ENCODE measurements at regions not wholly inside any gene's neighbourhood (a gene's known extent, or its start where the extent isn't known, plus 50 kb on each side); places are given as distances from the start of the nearest gene placed in this dataset.

DNA sequence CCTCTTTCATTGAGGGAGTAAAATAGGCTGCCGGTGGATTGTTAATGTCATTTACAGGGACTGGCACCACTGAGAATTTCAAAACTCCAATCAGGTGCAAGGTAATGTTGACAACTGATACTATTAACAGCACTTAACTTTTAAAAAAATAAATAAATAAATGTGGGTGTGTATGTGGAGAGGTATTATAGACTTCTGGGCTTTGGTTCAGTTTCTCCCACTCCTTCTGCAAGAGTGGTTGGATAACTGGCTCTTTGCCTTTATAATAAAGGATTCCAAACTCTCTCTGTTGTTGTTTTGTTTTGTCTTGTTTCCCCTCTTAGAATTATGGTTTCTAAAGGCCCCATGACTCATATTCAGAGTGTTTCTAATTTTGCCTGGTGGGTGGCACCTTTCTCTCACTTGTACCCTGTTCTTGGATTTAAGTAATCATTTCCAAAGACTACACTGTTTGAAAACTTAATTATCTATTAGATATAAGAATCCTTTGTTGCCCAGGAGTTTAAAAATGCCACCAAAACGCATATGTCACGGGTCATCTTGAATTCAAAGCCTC, 151.6 kb upstream of the ARID2 start:
- Histone ChIP-seq H3K27me3 (no peaks in the 10 kb centered on the region), H3K4me1 (peaks cover 4 to 6% of the 10 kb centered on the region in 2 donors), H3K9me3 (no peaks in the 10 kb centered on the region), H3K27ac (no peak overlapping the region), H3K4me3 (no peak overlapping the region), H3K36me3 (no peaks in the 10 kb centered on the region)
- intact Hi-C loops (cut with DNase I), result no loop called here
- TF ChIP-seq, protein P1, sequence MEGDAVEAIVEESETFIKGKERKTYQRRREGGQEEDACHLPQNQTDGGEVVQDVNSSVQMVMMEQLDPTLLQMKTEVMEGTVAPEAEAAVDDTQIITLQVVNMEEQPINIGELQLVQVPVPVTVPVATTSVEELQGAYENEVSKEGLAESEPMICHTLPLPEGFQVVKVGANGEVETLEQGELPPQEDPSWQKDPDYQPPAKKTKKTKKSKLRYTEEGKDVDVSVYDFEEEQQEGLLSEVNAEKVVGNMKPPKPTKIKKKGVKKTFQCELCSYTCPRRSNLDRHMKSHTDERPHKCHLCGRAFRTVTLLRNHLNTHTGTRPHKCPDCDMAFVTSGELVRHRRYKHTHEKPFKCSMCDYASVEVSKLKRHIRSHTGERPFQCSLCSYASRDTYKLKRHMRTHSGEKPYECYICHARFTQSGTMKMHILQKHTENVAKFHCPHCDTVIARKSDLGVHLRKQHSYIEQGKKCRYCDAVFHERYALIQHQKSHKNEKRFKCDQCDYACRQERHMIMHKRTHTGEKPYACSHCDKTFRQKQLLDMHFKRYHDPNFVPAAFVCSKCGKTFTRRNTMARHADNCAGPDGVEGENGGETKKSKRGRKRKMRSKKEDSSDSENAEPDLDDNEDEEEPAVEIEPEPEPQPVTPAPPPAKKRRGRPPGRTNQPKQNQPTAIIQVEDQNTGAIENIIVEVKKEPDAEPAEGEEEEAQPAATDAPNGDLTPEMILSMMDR (IDR thresholded peaks at IDR 0.05), result no peak
- ATAC-seq, result peak; percentile 83
- DNase-seq, result no peak

DNA sequence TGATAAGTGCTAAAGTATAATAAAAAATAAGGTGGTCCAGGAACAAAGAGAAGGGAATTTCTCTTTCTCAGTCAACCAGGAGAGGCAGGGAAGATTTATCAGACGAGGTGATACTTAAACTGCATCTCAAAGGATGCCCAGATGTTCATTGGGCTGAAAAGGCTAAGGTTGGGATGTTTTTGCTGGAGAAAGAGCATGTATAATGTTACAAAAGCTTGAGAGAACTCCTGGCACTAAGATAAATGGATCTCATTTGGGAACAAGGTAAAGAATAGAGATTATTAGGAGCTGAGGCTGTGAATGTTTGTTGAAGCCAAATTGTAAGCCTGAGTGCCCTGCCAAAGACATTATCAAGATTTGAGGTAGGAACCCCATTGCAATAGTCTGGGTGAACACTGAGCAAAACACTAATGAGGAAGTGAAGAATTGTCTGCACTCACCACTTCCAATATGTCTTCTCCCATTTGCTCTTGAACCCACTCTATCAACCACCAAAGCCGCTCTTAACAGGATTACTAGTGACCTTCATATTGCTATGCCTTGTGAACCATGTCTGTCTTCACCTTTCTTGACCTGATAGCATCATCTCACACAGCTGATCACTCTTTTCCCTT, 149.0 kb upstream of the ARID2 start:
- TF ChIP-seq, protein P1 (IDR thresholded peaks at IDR 0.05), result no peak
- ATAC-seq (no peak), DNase-seq (no peak)
- H3K27me3 ChIP-seq, result no peaks in the 10 kb centered on the region
- H3K36me3 ChIP-seq, result no peaks in the 10 kb centered on the region
- H3K4me3 ChIP-seq, result no peak overlapping the region
- peaks cover 4 to 6% of the 10 kb centered on the region in 2 donors for H3K4me1 ChIP-seq
- intact Hi-C loops (cut with DNase I), result no loop called here
- no peaks in the 10 kb centered on the region for H3K9me3 ChIP-seq
- H3K27ac ChIP-seq, result no peak overlapping the region

DNA sequence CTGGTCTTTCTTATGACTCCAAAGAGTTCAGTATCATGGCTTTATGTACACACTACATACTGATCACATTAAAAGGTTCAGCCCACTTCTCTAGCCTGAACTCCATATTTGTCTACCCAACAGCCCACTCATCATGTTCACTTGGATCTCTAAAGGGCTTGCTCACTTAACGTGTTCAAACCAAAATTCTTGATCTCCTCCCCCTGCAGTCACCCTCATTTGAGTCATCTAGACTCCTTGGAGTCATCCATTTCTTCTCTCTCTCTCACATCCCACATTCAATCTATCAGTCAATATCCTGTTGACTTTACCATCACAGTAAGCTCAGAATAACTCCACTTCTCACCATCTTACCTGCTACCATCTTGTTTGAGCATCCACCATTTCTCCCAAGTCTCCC, 148.4 kb upstream of the ARID2 start:
- TF ChIP-seq, protein P1 (IDR thresholded peaks at IDR 0.05), result no peak

DNA sequence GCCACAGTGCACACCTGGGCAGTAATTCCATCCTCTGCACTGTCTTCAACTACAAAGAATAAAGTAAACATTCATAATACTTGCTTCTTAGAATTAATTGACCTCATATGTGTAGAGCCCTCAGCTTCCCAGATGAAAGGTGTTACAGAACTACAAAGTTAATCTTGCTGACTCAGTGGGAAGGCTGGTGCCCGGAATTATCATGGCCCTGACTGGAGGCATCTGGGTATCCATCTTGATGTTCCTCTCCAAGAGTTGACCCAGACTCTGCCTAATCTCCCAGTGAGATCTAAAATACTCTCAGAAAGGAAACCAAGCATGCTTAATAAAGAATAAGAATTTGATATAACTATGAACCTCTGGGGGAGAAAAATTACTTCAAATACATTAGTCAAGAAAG, 147.0 kb upstream of the ARID2 start:
- TF ChIP-seq, protein P1 (IDR thresholded peaks at IDR 0.05), result no peak
- ATAC-seq (no peak), DNase-seq (no peak)
- peaks cover 0 to 2% of the 10 kb centered on the region in 2 donors for H3K4me1 ChIP-seq
- no peaks in the 10 kb centered on the region for H3K36me3 ChIP-seq
- no peaks in the 10 kb centered on the region for H3K27me3 ChIP-seq
- no peak overlapping the region for H3K4me3 ChIP-seq
- intact Hi-C loops (cut with DNase I), result no loop called here
- H3K9me3 ChIP-seq, result no peaks in the 10 kb centered on the region
- no peak overlapping the region for H3K27ac ChIP-seq

More for the DNA sequence above, 148.4 kb upstream of the ARID2 start:
- ATAC-seq (no peak), DNase-seq (no peak)
- H3K27me3 ChIP-seq, result no peaks in the 10 kb centered on the region
- H3K4me3 ChIP-seq, result no peak overlapping the region
- no peaks in the 10 kb centered on the region for H3K9me3 ChIP-seq
- intact Hi-C loops (cut with DNase I), result no loop called here
- no peak overlapping the region for H3K27ac ChIP-seq
- peaks cover 4 to 5% of the 10 kb centered on the region in 2 donors for H3K4me1 ChIP-seq
- no peaks in the 10 kb centered on the region for H3K36me3 ChIP-seq

DNA sequence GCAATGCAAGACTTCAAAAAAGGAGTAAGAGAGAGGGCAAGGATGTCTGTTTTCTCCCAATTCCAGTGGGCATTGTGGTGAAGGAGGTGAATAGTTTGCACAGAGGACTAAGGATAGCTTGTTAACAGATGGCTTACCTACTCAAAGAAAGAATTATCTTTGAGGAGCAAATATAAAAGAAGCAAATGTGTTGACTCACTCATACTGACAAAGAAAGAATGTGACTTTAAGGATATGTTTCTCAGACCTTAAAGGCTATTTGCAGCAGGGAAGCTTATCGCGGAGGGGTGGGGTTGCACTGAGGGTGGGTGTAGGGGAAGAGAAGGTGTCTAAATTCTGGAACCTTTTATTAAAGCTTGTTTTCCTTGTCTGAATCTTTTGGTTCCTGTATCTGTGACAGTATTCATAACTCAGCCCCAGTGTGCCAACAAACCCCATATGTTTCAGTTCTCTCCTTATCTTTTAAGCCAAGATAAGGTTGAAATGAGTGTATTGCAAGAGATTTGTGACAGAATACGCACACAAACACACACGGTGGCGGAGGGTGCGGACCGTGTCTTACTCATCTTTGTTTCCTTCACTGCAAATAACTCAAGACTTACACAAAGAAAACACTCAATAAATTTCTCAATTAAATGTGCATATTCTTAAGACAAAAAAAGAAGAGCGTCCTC, 146.4 kb upstream of the ARID2 start:
- H3K27ac ChIP-seq, result no peak overlapping the region
- H3K27me3 ChIP-seq, result no peaks in the 10 kb centered on the region
- intact Hi-C loops (cut with DNase I), result no loop called here
- no peaks in the 10 kb centered on the region for H3K36me3 ChIP-seq
- peak; percentile 23 for ATAC-seq
- DNase-seq, result peak in 1 of 4 donors; percentile 13
- no peaks in the 10 kb centered on the region for H3K9me3 ChIP-seq
- TF ChIP-seq, protein P1 (IDR thresholded peaks at IDR 0.05), result no peak
- no peak overlapping the region for H3K4me3 ChIP-seq
- H3K4me1 ChIP-seq, result no peaks in the 10 kb centered on the region
